K562 (cell line): ENCODE measurements at regions not wholly inside any gene's neighbourhood (a gene's known extent, or its start where the extent isn't known, plus 50 kb on each side); places are given as distances from the start of the nearest gene placed in this dataset.

Experiments used
- ATAC-seq: fragments of 200-7000 bp; cut with Tn5 transposase; 3 replicates; pipeline ENCODE4 v1.9.1; 2020; ENCODE audit warnings: moderate library complexity
- BruUV-seq: library from RNA; stranded (reverse); fragments of 400-500 nt; replicated peaks from 2 replicates; lab custom pipeline; 2021; lab: Mats Ljungman, UMichigan
- CTCF ChIA-PET: fragments of 300-600 bp; formaldehyde crosslinking; extraction: SDS; loops from one replicate; lab custom pipeline; 2021; ENCODE audit warnings: low intra/inter-chr PET ratio; lab: Yijun Ruan, JAX
- POLR2A ChIA-PET: fragments of 300-600, 350-650 bp; sonication (Branson Sonifier 250); formaldehyde crosslinking; extraction: SDS; loops from one replicate; lab custom pipeline; 2021; ENCODE audit warnings: antibody characterized with exemption, inconsistent platforms; lab: Yijun Ruan, JAX
- DNase-seq, 4 experiments: peaks; one replicate each; pipeline versions ENCODE4 v3.0.0 to v3.0.0-alpha.2; 2011 to 2018; ENCODE audit warnings: low spot score in 3 of 4, mixed read lengths in 3 of 4; ENCODE audit errors: extremely low read depth in 1 of 4
- FAIRE-seq: peaks from 2 replicates; lab custom pipeline; 2011; peaks lifted over from hg19 to GRCh38; lab: Jason Lieb, UNC
- H2AFZ ChIP-seq: 2 replicates; pipeline ENCODE4 v1.6.0; 2011; ENCODE audit warnings: low read depth, low read length, control low read depth, inconsistent platforms
- H3K27ac ChIP-seq: fragments of 200-600 bp; 3 replicates; pipeline ENCODE4 v1.8.0; 2011; ENCODE audit warnings: low read depth, mild to moderate bottlenecking, control low read depth, inconsistent platforms, low read length, moderate library complexity, mixed read lengths; ENCODE audit errors: extremely low read depth
- H3K27me3 ChIP-seq, 2 experiments: fragments of 300-600 bp in 1 of 2; 2 replicates in 1 of 2; 3 replicates in 1 of 2; pipeline versions ENCODE4 v1.6.0 to v1.8.0; 2011; ENCODE audit warnings: inconsistent platforms in 2 of 2, low read length in 2 of 2, mild to moderate bottlenecking in 1 of 2, mixed read lengths in 1 of 2, moderate library complexity in 1 of 2; ENCODE audit not compliant: control insufficient read depth in 2 of 2, insufficient read depth in 2 of 2
- H3K36me3 ChIP-seq: fragments of 300-600 bp; 3 replicates; pipeline ENCODE4 v1.8.0; 2011; ENCODE audit warnings: mild to moderate bottlenecking, low read length, inconsistent platforms; ENCODE audit not compliant: control insufficient read depth, insufficient read depth
- H3K4me1 ChIP-seq, 2 experiments: fragments of 200-600 bp in 1 of 2; replicated peaks in 1 of 2; 2 replicates in 1 of 2; 3 replicates in 1 of 2; pipeline versions ENCODE4 v1.5.1 to v1.8.0; 2011; ENCODE audit warnings: inconsistent platforms in 2 of 2, low read length in 2 of 2, mild to moderate bottlenecking in 1 of 2, mixed read lengths in 1 of 2, moderate library complexity in 1 of 2; ENCODE audit not compliant: control insufficient read depth in 2 of 2, insufficient read depth in 2 of 2
- H3K4me2 ChIP-seq: 2 replicates; pipeline ENCODE4 v1.6.1; 2011; ENCODE audit warnings: low read length, control low read depth, inconsistent platforms, mixed read lengths; ENCODE audit not compliant: insufficient read depth
- H3K4me3 ChIP-seq: fragments of 200-600 bp; sonication (generic), shearing (Covaris generic); 2 replicates; pipeline ENCODE4 v1.5.1; 2016; ENCODE audit warnings: control low read depth, inconsistent platforms
- H3K79me2 ChIP-seq: fragments of 200-600 bp; 3 replicates; pipeline ENCODE4 v1.8.0; 2011; ENCODE audit warnings: low read length, inconsistent platforms; ENCODE audit not compliant: control insufficient read depth, insufficient read depth
- H3K9ac ChIP-seq, 2 experiments: 2 replicates each; pipeline versions ENCODE4 v1.6.0 to v1.6.1; 2011; ENCODE audit warnings: low read depth in 2 of 2, low read length in 2 of 2, control low read depth in 1 of 2, inconsistent platforms in 1 of 2, mild to moderate bottlenecking in 1 of 2, mixed read lengths in 1 of 2; ENCODE audit not compliant: insufficient read depth in 1 of 2
- H3K9me1 ChIP-seq: one replicate; pipeline ENCODE4 v1.6.0; 2011; ENCODE audit warnings: inconsistent platforms, mild to moderate bottlenecking, low read length, moderate library complexity; ENCODE audit not compliant: control insufficient read depth, insufficient read depth
- H3K9me3 ChIP-seq: replicated peaks from 2 replicates; pipeline ENCODE4 v1.5.1; 2011; ENCODE audit warnings: low read depth, low read length, inconsistent platforms; ENCODE audit not compliant: control insufficient read depth, insufficient read depth
- H4K20me1 ChIP-seq: replicated peaks from 2 replicates; pipeline ENCODE4 v1.6.1; 2011; ENCODE audit warnings: low read length, inconsistent platforms, mixed read lengths; ENCODE audit not compliant: control insufficient read depth, insufficient read depth
- HDGF ChIP-seq: fragments of 450-650 bp; IDR thresholded peaks from 2 replicates; pipeline ENCODE4 v1.6.1; 2016
- HEY1 ChIP-seq: fragments of 250-450 bp; sonication (Bioruptor Pico); IDR thresholded peaks from 2 replicates; pipeline ENCODE4 v1.5.0; 2020; ENCODE audit warnings: mild to moderate bottlenecking, moderate library complexity, borderline replicate concordance
- HOXB6 ChIP-seq: fragments of 250-450 bp; sonication (Bioruptor Pico); IDR thresholded peaks from 2 replicates; pipeline ENCODE4 v1.5.1; 2022; ENCODE audit warnings: mild to moderate bottlenecking, borderline replicate concordance
- PPARD ChIP-seq: fragments of 250-450 bp; sonication (Bioruptor Pico); IDR thresholded peaks from 2 replicates; pipeline ENCODE4 v1.8.0; 2022; ENCODE audit warnings: inconsistent platforms, mild to moderate bottlenecking, moderate library complexity
- PYGO2 ChIP-seq: fragments of 450-650 bp; IDR thresholded peaks from 2 replicates; pipeline ENCODE4 v1.6.1; 2016; ENCODE audit warnings: mild to moderate bottlenecking, missing genetic modification characterization, moderate library complexity, missing compliant biosample characterization
- RNF2 ChIP-seq: sonication (generic); IDR thresholded peaks from 2 replicates; pipeline ENCODE4 v1.6.1; 2016
- SNRNP70 ChIP-seq: fragments of 200-400 bp; formaldehyde crosslinking; optimal IDR thresholded peaks from 2 replicates; pipeline ENCODE3; 2017; ENCODE audit warnings: low read depth, low read length
- ZBTB5 ChIP-seq: fragments of 450-650 bp; IDR thresholded peaks from 2 replicates; pipeline ENCODE4 v1.6.1; 2017; ENCODE audit warnings: antibody characterized with exemption
- ZFP36 ChIP-seq: fragments of 150-350 bp; IDR thresholded peaks from 2 replicates; pipeline ENCODE4 v1.6.1; 2018; ENCODE audit warnings: low read length, low read depth; ENCODE audit not compliant: partially characterized antibody
- WGBS: fragments of 100-300 bp; shearing (Covaris generic); methylation state at CpG from one replicate; pipeline ENCODE4 v1.1.6; 2016; ENCODE audit warnings: low coverage, mixed read lengths; ENCODE audit not compliant: insufficient coverage; ENCODE audit errors: missing lambda C conversion rate; 5-methylcytosine and 5-hydroxymethylcytosine counted together
- in situ Hi-C: fragments of 300-500 bp; cut with MboI; formaldehyde crosslinking; loops from 4 replicates; pipeline ENCODE4 v1.15.0; 2018; ENCODE audit warnings: inconsistent platforms, mixed read lengths
- intact Hi-C: fragments of 100-400 bp; cut with micrococcal nuclease; formaldehyde crosslinking; loops from 2 replicates; pipeline ENCODE4 v1.14.2; 2022
- TF ChIP-seq, protein P1 (sequence below): fragments of 450-650 bp; formaldehyde crosslinking; IDR thresholded peaks from 2 replicates; pipeline ENCODE4 v1.4.0; 2020; ENCODE audit warnings: mild to moderate bottlenecking, moderate library complexity

- CTCF ChIA-PET, result no interaction called here
- Histone ChIP-seq H3K9me3 (no peaks in the 10 kb centered on the region), H3K4me1 (peaks cover 0 to 28% of the 10 kb centered on the region in 2 experiments; a peak in 3 of 5 replicates), H3K79me2 (no peaks in the 10 kb centered on the region), H3K9ac (no peak overlapping the region), H3K27me3 (peaks cover 9 to 37% of the 10 kb centered on the region in 2 experiments; a peak in 4 of 5 replicates), H3K36me3 (no peaks in the 10 kb centered on the region), H4K20me1 (no peaks in the 10 kb centered on the region), H3K9me1 (no peaks in the 10 kb centered on the region)
- DNase-seq (no peak), ATAC-seq (no peak), FAIRE-seq (no peak)
- in situ Hi-C loops, result no loop called here
- 29% methylated on average over 6 of the region's 6 CpGs for WGBS
- TF ChIP-seq HOXB6 (CRISPR knock-in tag), result no peak
- TF ChIP-seq ZBTB5, result no peak
- TF ChIP-seq ZFP36, result no peak
- TF ChIP-seq HDGF, result no peak
- TF ChIP-seq PYGO2 (tag), result no peak
- no peak for TF ChIP-seq PPARD
- TF ChIP-seq SNRNP70, result no peak
- TF ChIP-seq HEY1, result no peak
- TF ChIP-seq, protein P1, sequence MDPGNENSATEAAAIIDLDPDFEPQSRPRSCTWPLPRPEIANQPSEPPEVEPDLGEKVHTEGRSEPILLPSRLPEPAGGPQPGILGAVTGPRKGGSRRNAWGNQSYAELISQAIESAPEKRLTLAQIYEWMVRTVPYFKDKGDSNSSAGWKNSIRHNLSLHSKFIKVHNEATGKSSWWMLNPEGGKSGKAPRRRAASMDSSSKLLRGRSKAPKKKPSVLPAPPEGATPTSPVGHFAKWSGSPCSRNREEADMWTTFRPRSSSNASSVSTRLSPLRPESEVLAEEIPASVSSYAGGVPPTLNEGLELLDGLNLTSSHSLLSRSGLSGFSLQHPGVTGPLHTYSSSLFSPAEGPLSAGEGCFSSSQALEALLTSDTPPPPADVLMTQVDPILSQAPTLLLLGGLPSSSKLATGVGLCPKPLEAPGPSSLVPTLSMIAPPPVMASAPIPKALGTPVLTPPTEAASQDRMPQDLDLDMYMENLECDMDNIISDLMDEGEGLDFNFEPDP (CRISPR knock-in tag), result no peak
- no peak for TF ChIP-seq RNF2
- TF ChIP-seq, all 486 proteins: peak for 0
- POLR2A ChIA-PET, result interaction anchor here (1.0 kb wide), 1 partner anchor 20 kb away, joined by 4 read pairs; no protein-coding TSS in a partner anchor
- Histone ChIP-seq H3K4me3 (no peak overlapping the region), H3K27ac (no peak overlapping the region), H3K4me2 (no peak overlapping the region), H2AFZ (no peak overlapping the region)
- no TSS peak for BruUV-seq
- intact Hi-C loops, result no loop called here
Observed at GRCh38 chr18:79581406-79581805, 98.2 kb upstream of the CTDP1 start.
